Aorta (tissue), 5 donors: ENCODE measurements at regions not wholly inside any gene's neighbourhood (a gene's known extent, or its start where the extent isn't known, plus 50 kb on each side); places are given as distances from the start of the nearest gene placed in this dataset.
"Not testable (repeated sequence)": the region's sequence is repeated elsewhere in the genome, so short reads cannot be mapped to it uniquely, and the experiment has no call there.

ENCODE experiments used
- ATAC-seq: fragments of 200-7000 bp; cut with Tn5 transposase; one replicate; pipeline ENCODE4 v1.9.1; 2022; ENCODE audit warnings: moderate library complexity; ENCODE audit not compliant: low FRiP score
- DNase-seq, 2 donors: peaks; one replicate each; pipeline ENCODE4 v3.0.0-alpha.2; 2020
- H3K27ac ChIP-seq, 2 donors: one replicate each; pipeline ENCODE4 v1.5.1; 2013; ENCODE audit warnings: low read length in 2 of 2, mild to moderate bottlenecking in 2 of 2, moderate library complexity in 2 of 2, control low read depth in 1 of 2, inconsistent platforms in 1 of 2, low read depth in 1 of 2
- H3K27me3 ChIP-seq, 2 donors: one replicate each; pipeline ENCODE4 v1.6.1; 2013; ENCODE audit warnings: control low read depth in 1 of 2, low read length in 1 of 2, mild to moderate bottlenecking in 1 of 2, moderate library complexity in 1 of 2; ENCODE audit not compliant: insufficient read depth in 2 of 2, control insufficient read depth in 1 of 2
- H3K36me3 ChIP-seq, 2 donors: one replicate each; pipeline ENCODE4 v1.6.1; 2013; ENCODE audit warnings: control low read depth in 1 of 2, low read length in 1 of 2, mild to moderate bottlenecking in 1 of 2; ENCODE audit not compliant: insufficient read depth in 2 of 2, control insufficient read depth in 1 of 2
- H3K4me1 ChIP-seq, 2 donors: one replicate each; pipeline ENCODE4 v1.6.1; 2013; ENCODE audit warnings: low read length in 2 of 2, control low read depth in 1 of 2, mild to moderate bottlenecking in 1 of 2, moderate library complexity in 1 of 2; ENCODE audit not compliant: insufficient read depth in 2 of 2, control insufficient read depth in 1 of 2
- H3K4me3 ChIP-seq, 2 donors: one replicate each; pipeline ENCODE4 v1.5.1; 2013; ENCODE audit warnings: low read length in 2 of 2, control low read depth in 1 of 2, mild to moderate bottlenecking in 1 of 2
- H3K9me3 ChIP-seq: one replicate; pipeline ENCODE4 v1.6.1; 2013; ENCODE audit warnings: mild to moderate bottlenecking, low read length; ENCODE audit not compliant: control insufficient read depth
- WGBS, 2 donors: extraction: QIAGEN DNeasy Blood & Tissue Kit; methylation state at CpG; one replicate each; pipeline ENCODE4 v1.1.7; 2013; 5-methylcytosine and 5-hydroxymethylcytosine counted together
- intact Hi-C, 2 donors: fragments of 100-400 bp; cut with DNase I; formaldehyde crosslinking; loops; one replicate each; pipeline versions ENCODE4 v1.14.2 to v1.15.0; 2022
- donor health status: healthy with polysubstance abuse.
- donor health status: Bipolar disorder and iron deficiency.
- donor health status: DM: no; HTN: no; CAD: no.
- donor health status: DM: no; HTN: no; CAD: no.
- donor health status: DM: yes; HTN: yes; CAD: no.

GRCh38 chr7:63566886-63567285 is 431.8 kb upstream of the ZNF722 start:
- H3K36me3 ChIP-seq, H3K9me3 ChIP-seq, H3K27ac ChIP-seq, H3K4me1 ChIP-seq, H3K4me3 ChIP-seq, H3K27me3 ChIP-seq, intact Hi-C loops: not testable (repeated sequence)
- DNase-seq (peak in 1 of 2 donors; percentile 74), ATAC-seq (peak; percentile 31)
- WGBS, 2 donors, result 81 to 82% methylated on average over 9 to 11 of the region's 11 CpGs

- ATAC-seq, H3K9me3 ChIP-seq, H3K27ac ChIP-seq, H3K27me3 ChIP-seq, H3K4me1 ChIP-seq, H3K4me3 ChIP-seq, H3K36me3 ChIP-seq, intact Hi-C loops: not testable (repeated sequence)
- 93 to 95% methylated on average over 12 to 21 of the region's 25 CpGs for WGBS, 2 donors
- DNase-seq, result peak in 1 of 2 donors; percentile 76
These were observed 431.0 kb upstream of the ZNF722 start for GRCh38 chr7:63567636-63568035.

GRCh38 chr7:63568571-63569313 is 429.9 kb upstream of the ZNF722 start:
- H3K4me3 ChIP-seq, H3K4me1 ChIP-seq, H3K9me3 ChIP-seq, ATAC-seq, intact Hi-C loops, H3K36me3 ChIP-seq, H3K27me3 ChIP-seq, H3K27ac ChIP-seq: not testable (repeated sequence)
- DNase-seq, result peak in 1 of 2 donors; percentile 72
- 89 to 92% methylated on average over 14 to 25 of the region's 27 CpGs for WGBS, 2 donors

GRCh38 chr7:63570386-63571115 is 428.1 kb upstream of the ZNF722 start:
- H3K9me3 ChIP-seq, H3K4me1 ChIP-seq, H3K27ac ChIP-seq, H3K36me3 ChIP-seq, intact Hi-C loops, H3K27me3 ChIP-seq, H3K4me3 ChIP-seq, ATAC-seq: not testable (repeated sequence)
- 75 to 81% methylated on average over 15 of the region's 15 CpGs for WGBS, 2 donors
- DNase-seq, result peak in 1 of 2 donors; percentile 62

- H3K27ac ChIP-seq, ATAC-seq, intact Hi-C loops, H3K4me3 ChIP-seq, H3K9me3 ChIP-seq, H3K36me3 ChIP-seq, H3K4me1 ChIP-seq, H3K27me3 ChIP-seq: not testable (repeated sequence)
- DNase-seq, result peak in 1 of 2 donors; percentile 68
- WGBS, 2 donors, result 91 to 93% methylated on average over 28 of the region's 28 CpGs
These were observed 426.5 kb upstream of the ZNF722 start for GRCh38 chr7:63572196-63572595.

GRCh38 chr7:63572956-63573355 is 425.7 kb upstream of the ZNF722 start:
- DNase-seq (peak in 1 of 2 donors; percentile 77), ATAC-seq (peak; percentile 9)
- H3K4me3 ChIP-seq, H3K9me3 ChIP-seq, H3K36me3 ChIP-seq, H3K27ac ChIP-seq, H3K27me3 ChIP-seq, intact Hi-C loops, H3K4me1 ChIP-seq: not testable (repeated sequence)
- WGBS, 2 donors, result 89 to 91% methylated on average over 20 to 23 of the region's 23 CpGs

GRCh38 chr7:63573412-63573811 is 425.2 kb upstream of the ZNF722 start:
- intact Hi-C loops, H3K36me3 ChIP-seq, H3K4me3 ChIP-seq, H3K27ac ChIP-seq, H3K4me1 ChIP-seq, H3K27me3 ChIP-seq, H3K9me3 ChIP-seq: not testable (repeated sequence)
- ATAC-seq, result peak; percentile 1
- peak in 1 of 2 donors; percentile 51 for DNase-seq
- WGBS, 2 donors, result 74 to 75% methylated on average over 3 to 8 of the region's 10 CpGs

- intact Hi-C loops, H3K4me1 ChIP-seq, ATAC-seq, H3K36me3 ChIP-seq, H3K27me3 ChIP-seq, H3K9me3 ChIP-seq, H3K4me3 ChIP-seq, H3K27ac ChIP-seq: not testable (repeated sequence)
- DNase-seq, result peak in 1 of 2 donors; percentile 60
- WGBS, 2 donors, result 74 to 79% methylated on average over 9 to 10 of the region's 10 CpGs
These were observed 422.2 kb upstream of the ZNF722 start for GRCh38 chr7:63576421-63576820.

GRCh38 chr7:63577066-63577465 is 421.6 kb upstream of the ZNF722 start:
- H3K36me3 ChIP-seq, H3K27ac ChIP-seq, H3K27me3 ChIP-seq, ATAC-seq, intact Hi-C loops, H3K9me3 ChIP-seq, H3K4me3 ChIP-seq, H3K4me1 ChIP-seq: not testable (repeated sequence)
- peak in 1 of 2 donors; percentile 28 for DNase-seq
- 88 to 93% methylated on average over 5 of the region's 5 CpGs for WGBS, 2 donors
